ENCODE measurements at regions not wholly inside any gene's neighbourhood (a gene's known extent, or its start where the extent isn't known, plus 50 kb on each side); places are given as distances from the start of the nearest gene placed in this dataset.

GRCh38 chr12:66984077-66984476, 285.1 kb upstream of the CAND1 start:
- TF ChIP-seq TAF1 (IDR thresholded peaks at IDR 0.05; ENCODE audit: low read depth, low read length) (no peak), POLR2A (IDR thresholded peaks at IDR 0.05; ENCODE audit: low read depth, low read length) (no peak), SPI1 (IDR thresholded peaks at IDR 0.05; ENCODE audit: low read depth, low read length) (no peak)

All from GM12891 (cell line).